Lung (tissue), 11 donors: ENCODE measurements at regions not wholly inside any gene's neighbourhood (a gene's known extent, or its start where the extent isn't known, plus 50 kb on each side); places are given as distances from the start of the nearest gene placed in this dataset.

ENCODE experiments used
- ATAC-seq: fragments of 200-7000 bp; cut with Tn5 transposase; one replicate; pipeline ENCODE4 v1.9.1; 2020; ENCODE audit warnings: moderate number of reproducible peaks; ENCODE audit not compliant: insufficient read depth, low FRiP score
- DNase-seq, 3 donors: peaks; one replicate each; pipeline ENCODE4 v3.0.0-alpha.2; 2013 to 2017
- H3K27ac ChIP-seq, 2 donors: one replicate each; pipeline ENCODE4 v1.5.1; 2013; ENCODE audit warnings: mild to moderate bottlenecking in 2 of 2, moderate library complexity in 2 of 2, control low read depth in 1 of 2, inconsistent platforms in 1 of 2, low read depth in 1 of 2, low read length in 1 of 2
- H3K27me3 ChIP-seq, 3 donors: one replicate each; pipeline ENCODE4 v1.5.1; 2013; ENCODE audit warnings: low read length in 2 of 3; ENCODE audit not compliant: control insufficient read depth in 3 of 3, insufficient read depth in 3 of 3
- H3K36me3 ChIP-seq, 4 donors: one replicate each; pipeline ENCODE4 v1.5.1; 2013; ENCODE audit warnings: low read length in 4 of 4, mild to moderate bottlenecking in 1 of 4, moderate library complexity in 1 of 4; ENCODE audit not compliant: control insufficient read depth in 4 of 4, insufficient read depth in 4 of 4
- H3K4me1 ChIP-seq, 5 donors: one replicate each; pipeline ENCODE4 v1.5.1; 2013; ENCODE audit warnings: low read length in 5 of 5, mild to moderate bottlenecking in 2 of 5, moderate library complexity in 1 of 5; ENCODE audit not compliant: control insufficient read depth in 5 of 5, insufficient read depth in 5 of 5
- H3K4me3 ChIP-seq: one replicate; pipeline ENCODE4 v1.5.1; 2013; ENCODE audit warnings: mild to moderate bottlenecking, control low read depth, moderate library complexity
- H3K9ac ChIP-seq, 2 donors: one replicate each; pipeline ENCODE4 v1.5.1; 2013; ENCODE audit warnings: low read length in 2 of 2, control low read depth in 1 of 2; ENCODE audit not compliant: insufficient read depth in 1 of 2
- H3K9me3 ChIP-seq, 4 donors: one replicate each; pipeline ENCODE4 v1.5.1; 2013; ENCODE audit warnings: low read length in 3 of 4, mild to moderate bottlenecking in 1 of 4, moderate library complexity in 1 of 4; ENCODE audit not compliant: control insufficient read depth in 4 of 4, insufficient read depth in 3 of 4
- WGBS, 2 donors: extraction: QIAGEN DNeasy Blood & Tissue Kit; methylation state at CpG; one replicate each; pipeline ENCODE4 v1.1.7; 2013; 5-methylcytosine and 5-hydroxymethylcytosine counted together
- TF ChIP-seq, protein P1 (sequence below): IDR thresholded peaks from 2 replicates; pipeline ENCODE4 v1.5.1; 2012; ENCODE audit warnings: mild to moderate bottlenecking; ENCODE audit errors: control extremely low read depth, extremely low read depth
- donor health status: control.
- donor health status: control.
- donor health status: Bipolar disorder and iron deficiency.
- donor health status: healthy.
- donor health status: DM: yes; HTN: yes; CAD: no.

DNA sequence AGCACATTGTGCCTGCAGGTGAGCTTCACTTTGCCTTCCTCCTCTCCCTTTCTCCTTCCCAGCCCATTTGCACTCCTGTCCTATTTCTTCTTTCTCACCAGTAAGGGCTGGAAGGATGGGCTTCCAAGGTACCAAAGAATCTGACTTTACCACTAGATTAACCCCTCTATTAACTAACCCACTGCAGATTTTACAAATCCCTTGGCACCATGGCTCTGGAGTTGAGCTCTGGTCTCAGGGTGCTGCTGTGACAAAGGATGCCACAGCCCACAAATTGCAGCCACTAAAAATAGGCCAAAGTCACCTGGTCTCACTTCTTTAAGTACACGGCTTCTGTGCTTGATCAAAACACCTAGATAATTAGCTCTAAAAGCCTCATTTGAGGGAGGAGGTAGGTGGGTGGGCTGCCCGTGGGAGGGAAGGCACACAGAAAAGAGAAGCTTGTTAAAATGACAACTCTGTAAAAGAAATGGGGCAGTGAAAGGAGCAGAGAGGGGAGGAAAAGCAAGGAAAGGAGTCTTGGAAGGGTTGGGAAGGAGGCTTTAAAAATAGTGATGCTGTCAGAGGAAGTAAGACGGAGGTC lies 327.4 kb downstream of the DRD1 start:
- WGBS, 2 donors, result 61 to 70% methylated on average over 3 of the region's 3 CpGs

GRCh38 chr5:175115831-175116230 lies 328.2 kb downstream of the DRD1 start:
- H3K4me3 ChIP-seq, result no peak overlapping the region
- no peak for ATAC-seq
- DNase-seq, result peak in 1 of 3 donors; percentile 4

More for the DNA sequence above, 327.4 kb downstream of the DRD1 start:
- H3K4me3 ChIP-seq, result no peak overlapping the region
- TF ChIP-seq, protein P1, sequence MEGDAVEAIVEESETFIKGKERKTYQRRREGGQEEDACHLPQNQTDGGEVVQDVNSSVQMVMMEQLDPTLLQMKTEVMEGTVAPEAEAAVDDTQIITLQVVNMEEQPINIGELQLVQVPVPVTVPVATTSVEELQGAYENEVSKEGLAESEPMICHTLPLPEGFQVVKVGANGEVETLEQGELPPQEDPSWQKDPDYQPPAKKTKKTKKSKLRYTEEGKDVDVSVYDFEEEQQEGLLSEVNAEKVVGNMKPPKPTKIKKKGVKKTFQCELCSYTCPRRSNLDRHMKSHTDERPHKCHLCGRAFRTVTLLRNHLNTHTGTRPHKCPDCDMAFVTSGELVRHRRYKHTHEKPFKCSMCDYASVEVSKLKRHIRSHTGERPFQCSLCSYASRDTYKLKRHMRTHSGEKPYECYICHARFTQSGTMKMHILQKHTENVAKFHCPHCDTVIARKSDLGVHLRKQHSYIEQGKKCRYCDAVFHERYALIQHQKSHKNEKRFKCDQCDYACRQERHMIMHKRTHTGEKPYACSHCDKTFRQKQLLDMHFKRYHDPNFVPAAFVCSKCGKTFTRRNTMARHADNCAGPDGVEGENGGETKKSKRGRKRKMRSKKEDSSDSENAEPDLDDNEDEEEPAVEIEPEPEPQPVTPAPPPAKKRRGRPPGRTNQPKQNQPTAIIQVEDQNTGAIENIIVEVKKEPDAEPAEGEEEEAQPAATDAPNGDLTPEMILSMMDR, result no peak
- no peak for ATAC-seq
- no peak overlapping the region for H3K9ac ChIP-seq
- H3K36me3 ChIP-seq, result no peaks in the 10 kb centered on the region
- H3K27me3 ChIP-seq, result peaks cover 0 to 7% (median 0%) of the 10 kb centered on the region in 3 donors
- no peak overlapping the region for H3K27ac ChIP-seq
- no peaks in the 10 kb centered on the region for H3K4me1 ChIP-seq
- no peak for DNase-seq
- peaks cover 0 to 6% (median 4%) of the 10 kb centered on the region in 4 donors for H3K9me3 ChIP-seq

DNA sequence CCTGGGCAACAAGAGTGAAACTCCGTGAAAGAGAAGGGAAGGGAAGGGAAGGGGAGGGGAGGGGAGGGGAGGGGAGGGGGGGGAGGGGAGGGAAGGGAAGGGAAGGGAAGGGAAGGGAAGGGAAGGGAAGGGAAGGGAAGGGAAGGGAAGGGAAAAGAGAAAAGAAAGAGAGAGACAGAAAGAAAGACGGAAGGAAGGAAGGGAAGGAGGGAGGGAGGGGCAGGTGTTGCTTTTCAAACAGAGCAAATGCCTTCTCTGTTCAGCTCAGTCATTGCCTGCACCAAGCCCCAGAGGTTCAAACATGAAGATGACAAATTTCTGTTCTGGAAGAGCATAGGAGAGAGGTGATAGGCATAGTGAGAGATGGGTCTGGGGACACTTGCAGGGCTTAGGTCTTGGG lies 330.0 kb downstream of the DRD1 start:
- Histone ChIP-seq H3K36me3 (no peaks in the 10 kb centered on the region), H3K9ac (no peak overlapping the region), H3K4me3 (no peak overlapping the region), H3K27me3 (peaks cover 0 to 7% (median 0%) of the 10 kb centered on the region in 3 donors), H3K4me1 (no peaks in the 10 kb centered on the region), H3K9me3 (peaks cover 0 to 4% (median 2%) of the 10 kb centered on the region in 4 donors), H3K27ac (no peak overlapping the region)
- WGBS, 2 donors, result 68 to 92% methylated on average over 1 to 2 of the region's 2 CpGs
- DNase-seq (no peak), ATAC-seq (no peak)
- TF ChIP-seq, protein P1, result no peak

More at GRCh38 chr5:175115831-175116230, 328.2 kb downstream of the DRD1 start:
- Histone ChIP-seq H3K27ac (no peak overlapping the region), H3K4me1 (no peaks in the 10 kb centered on the region), H3K9ac (no peak overlapping the region), H3K27me3 (peaks cover 0 to 7% (median 0%) of the 10 kb centered on the region in 3 donors), H3K36me3 (no peaks in the 10 kb centered on the region), H3K9me3 (peaks cover 0 to 6% (median 4%) of the 10 kb centered on the region in 4 donors)
- 61 to 85% methylated on average over 9 of the region's 9 CpGs for WGBS, 2 donors
- TF ChIP-seq, protein P1, result no peak
